ENCODE measurements at regions not wholly inside any gene's neighbourhood (a gene's known extent, or its start where the extent isn't known, plus 50 kb on each side); places are given as distances from the start of the nearest gene placed in this dataset.
"Not testable (repeated sequence)": the region's sequence is repeated elsewhere in the genome, so short reads cannot be mapped to it uniquely, and the experiment has no call there.

DNA sequence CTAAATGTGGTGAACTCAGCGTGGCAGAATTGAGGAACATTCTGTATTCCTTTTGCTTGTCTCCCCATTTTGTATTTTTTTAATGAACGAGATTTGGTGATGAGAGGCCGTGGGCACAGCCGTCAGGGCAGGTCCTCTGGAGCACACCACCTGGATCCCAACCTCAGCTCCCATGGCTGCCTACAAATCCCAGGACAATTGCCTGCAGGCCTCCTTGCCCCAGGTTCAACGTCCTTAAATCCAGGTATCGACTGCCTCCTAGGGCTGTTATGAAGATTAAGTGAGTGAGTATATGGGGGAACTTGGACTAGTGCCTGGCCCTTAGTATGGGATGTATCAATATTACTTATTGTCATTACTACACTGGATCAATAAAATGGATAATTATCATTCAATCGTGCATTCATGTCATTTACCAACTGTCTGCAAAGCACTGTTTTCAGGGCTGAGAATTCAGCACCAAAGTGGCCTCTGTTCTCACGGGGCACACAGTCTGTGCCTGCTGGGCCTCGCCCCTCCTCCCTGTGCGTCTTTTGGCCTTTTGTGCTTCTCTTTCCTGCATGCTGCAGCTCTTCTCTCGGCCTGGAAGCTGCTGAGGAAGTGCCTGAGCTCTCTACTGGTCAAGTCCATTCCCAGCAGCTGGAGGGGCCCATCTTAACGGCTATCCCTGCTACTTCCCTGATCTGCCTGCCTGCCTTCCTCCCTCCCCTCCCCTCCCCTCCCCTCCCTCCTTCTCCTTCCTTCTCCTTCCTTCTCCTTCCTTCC, 1343.7 kb downstream of the BRD1 start:
- Histone ChIP-seq H3K27me3 (replicated peaks; ENCODE audit: insufficient read depth) (0 out of 2 replicates have a peak, but pooled peaks cover 8% of the 10 kb centered on the region), H3K4me1 (ENCODE audit: insufficient read depth) (no peaks in the 10 kb centered on the region), H3F3A (ENCODE audit: insufficient read depth) (no peaks in the 10 kb centered on the region), H3K9me3 (ENCODE audit: low read depth) (no peaks in the 10 kb centered on the region), H3K79me2 (ENCODE audit: insufficient read depth) (no peaks in the 10 kb centered on the region), H4K20me1 (ENCODE audit: insufficient read depth) (no peaks in the 10 kb centered on the region), H3K4me2 (ENCODE audit: unreplicated experiment) (no peak overlapping the region), H3K27ac (no peak overlapping the region), H3K4me3 (no peak overlapping the region), H3K9me2 (ENCODE audit: insufficient read depth) (no peaks in the 10 kb centered on the region), H2AFZ (no peak overlapping the region), H3K9ac (no peak overlapping the region), H3K36me3 (ENCODE audit: low read depth) (no peaks in the 10 kb centered on the region)
- TF ChIP-seq EZH2phosphoT487 (IDR thresholded peaks at IDR 0.05; ENCODE audit: insufficient read depth, low read depth) (no peak), EZH2 (IDR thresholded peaks at IDR 0.05; ENCODE audit: insufficient read depth, poor library complexity, severe bottlenecking) (no peak)
- no peak for DNase-seq
- in situ Hi-C loops (cut with MboI) = loop anchor here (25.0 kb wide), 1 partner anchor 1647 kb away; no protein-coding TSS in a partner anchor
- 53 to 56% methylated on average over 12 of the region's 12 CpGs for WGBS, 2 experiments (ENCODE audit: low coverage in 1 of 2, low lambda C conversion rate in 2 of 2, missing lambda C conversion rate in 2 of 2)

DNA sequence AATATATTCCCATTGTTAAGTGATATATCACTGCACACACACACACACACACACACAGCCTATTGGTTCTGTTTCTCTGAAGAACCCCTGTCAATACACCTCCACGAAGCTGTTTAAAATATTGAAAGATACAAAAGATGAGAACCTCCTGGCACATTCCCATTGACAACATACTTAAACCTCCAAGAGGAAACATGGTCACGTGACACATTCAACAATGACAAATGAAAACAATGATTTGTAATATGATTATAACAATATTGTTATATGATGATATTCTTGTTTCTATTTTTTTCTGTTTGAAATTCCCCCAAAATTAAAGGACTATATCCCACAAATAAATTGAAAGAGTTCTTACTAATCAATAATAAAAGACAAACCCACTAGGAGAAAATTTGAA, 1344.9 kb downstream of the BRD1 start:
- Histone ChIP-seq H3K27ac (no peak overlapping the region), H3K9ac (no peak overlapping the region), H3K4me1 (ENCODE audit: insufficient read depth) (no peaks in the 10 kb centered on the region), H3K9me3 (ENCODE audit: low read depth) (no peaks in the 10 kb centered on the region), H3K36me3 (ENCODE audit: low read depth) (no peaks in the 10 kb centered on the region), H3F3A (ENCODE audit: insufficient read depth) (no peaks in the 10 kb centered on the region), H3K4me2 (ENCODE audit: unreplicated experiment) (no peak overlapping the region), H3K79me2 (ENCODE audit: insufficient read depth) (no peaks in the 10 kb centered on the region), H3K4me3 (no peak overlapping the region), H3K27me3 (replicated peaks; ENCODE audit: insufficient read depth) (no peaks in the 10 kb centered on the region), H4K20me1 (ENCODE audit: insufficient read depth) (no peaks in the 10 kb centered on the region), H2AFZ (no peak overlapping the region), H3K9me2 (ENCODE audit: insufficient read depth) (no peaks in the 10 kb centered on the region)
- DNase-seq = no peak
- in situ Hi-C loops (cut with MboI) = loop anchor here (25.0 kb wide), 1 partner anchor 1645 kb away; no protein-coding TSS in a partner anchor
- 55 to 68% methylated on average over 2 of the region's 2 CpGs for WGBS, 2 experiments (ENCODE audit: low coverage in 1 of 2, low lambda C conversion rate in 2 of 2, missing lambda C conversion rate in 2 of 2)
- TF ChIP-seq EZH2 (IDR thresholded peaks at IDR 0.05; ENCODE audit: insufficient read depth, poor library complexity, severe bottlenecking) (no peak), EZH2phosphoT487 (IDR thresholded peaks at IDR 0.05; ENCODE audit: insufficient read depth, low read depth) (no peak)

GRCh38 chr22:48482198-48482597, 1345.5 kb downstream of the BRD1 start:
- H3K27ac ChIP-seq; H3K36me3 ChIP-seq (ENCODE audit: low read depth); H3K9me3 ChIP-seq (ENCODE audit: low read depth); H3K9me2 ChIP-seq (ENCODE audit: insufficient read depth); H3F3A ChIP-seq (ENCODE audit: insufficient read depth); H3K4me2 ChIP-seq (ENCODE audit: unreplicated experiment); H2AFZ ChIP-seq; DNase-seq; H4K20me1 ChIP-seq (ENCODE audit: insufficient read depth); H3K4me1 ChIP-seq (ENCODE audit: insufficient read depth); H3K4me3 ChIP-seq; H3K9ac ChIP-seq; H3K79me2 ChIP-seq (ENCODE audit: insufficient read depth); H3K27me3 ChIP-seq (replicated peaks; ENCODE audit: insufficient read depth): not testable (repeated sequence)
- in situ Hi-C loops (cut with MboI) = loop anchor here (25.0 kb wide), 1 partner anchor 1645 kb away; no protein-coding TSS in a partner anchor
- WGBS, 2 experiments (ENCODE audit: low coverage in 1 of 2, low lambda C conversion rate in 2 of 2, missing lambda C conversion rate in 2 of 2) = 84 to 91% methylated on average over 11 of the region's 11 CpGs

DNA sequence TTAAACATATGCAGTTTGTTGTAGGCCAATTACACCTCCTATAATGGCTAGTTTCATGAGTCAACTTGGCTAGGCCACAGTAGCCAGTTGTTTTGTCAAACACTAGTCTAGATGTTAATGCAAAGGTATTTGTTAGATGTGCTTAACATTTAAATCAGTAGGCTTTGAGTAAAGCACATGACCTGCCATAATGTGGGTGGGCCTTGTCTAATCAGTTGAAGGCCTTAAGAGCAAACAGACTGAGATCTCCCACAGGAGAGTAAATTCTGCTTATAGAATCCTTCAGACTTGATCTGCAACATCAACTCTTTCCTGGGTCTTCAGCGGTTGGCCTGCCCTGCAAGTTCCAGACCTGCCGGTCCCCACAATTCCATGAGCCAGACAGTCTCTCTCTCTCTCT, 1345.9 kb downstream of the BRD1 start:
- no peaks in the 10 kb centered on the region for H3K36me3 ChIP-seq (ENCODE audit: low read depth)
- H3K4me1 ChIP-seq (ENCODE audit: insufficient read depth) = no peaks in the 10 kb centered on the region
- no peaks in the 10 kb centered on the region for H3F3A ChIP-seq (ENCODE audit: insufficient read depth)
- no peak overlapping the region for H3K4me3 ChIP-seq
- no peaks in the 10 kb centered on the region for H3K27me3 ChIP-seq (replicated peaks; ENCODE audit: insufficient read depth)
- H3K9me2 ChIP-seq (ENCODE audit: insufficient read depth) = no peaks in the 10 kb centered on the region
- no peak for DNase-seq
- no peak overlapping the region for H3K4me2 ChIP-seq (ENCODE audit: unreplicated experiment)
- no peak overlapping the region for H3K9ac ChIP-seq
- H3K27ac ChIP-seq = no peak overlapping the region
- H3K79me2 ChIP-seq (ENCODE audit: insufficient read depth) = no peaks in the 10 kb centered on the region
- WGBS, 2 experiments (ENCODE audit: low coverage in 1 of 2, low lambda C conversion rate in 2 of 2, missing lambda C conversion rate in 2 of 2) = 92 to 100% methylated on average over 2 of the region's 2 CpGs
- H2AFZ ChIP-seq = no peak overlapping the region
- in situ Hi-C loops (cut with MboI) = loop anchor here (25.0 kb wide), 1 partner anchor 1644 kb away; no protein-coding TSS in a partner anchor
- no peaks in the 10 kb centered on the region for H3K9me3 ChIP-seq (ENCODE audit: low read depth)
- TF ChIP-seq EZH2 (IDR thresholded peaks at IDR 0.05; ENCODE audit: insufficient read depth, poor library complexity, severe bottlenecking) (no peak), EZH2phosphoT487 (IDR thresholded peaks at IDR 0.05; ENCODE audit: insufficient read depth, low read depth) (no peak)
- H4K20me1 ChIP-seq (ENCODE audit: insufficient read depth) = no peaks in the 10 kb centered on the region
